AG04450 (cell line): ENCODE measurements at regions not wholly inside any gene's neighbourhood (a gene's known extent, or its start where the extent isn't known, plus 50 kb on each side); places are given as distances from the start of the nearest gene placed in this dataset.

ENCODE experiments used
- CTCF ChIA-PET: fragments of 300-600, 350-600 bp; formaldehyde crosslinking; extraction: SDS; loops from one replicate; lab custom pipeline; 2022; ENCODE audit warnings: antibody characterized with exemption, inconsistent platforms; lab: Charles Lee
- POLR2A ChIA-PET: fragments of 350-600 bp; formaldehyde crosslinking; extraction: SDS; loops from one replicate; lab custom pipeline; 2021; ENCODE audit warnings: antibody characterized with exemption, inconsistent platforms; lab: Yijun Ruan, JAX
- DNase-seq: peaks from one replicate; pipeline ENCODE4 v3.0.0-alpha.2; 2011; ENCODE audit warnings: low read depth, low spot score
- H3K27ac ChIP-seq: one replicate; pipeline ENCODE4 v1.5.1; 2012; ENCODE audit warnings: low read depth, low read length, control low read depth
- H3K27me3 ChIP-seq: one replicate; pipeline ENCODE4 v1.6.0; 2012; ENCODE audit warnings: low read length; ENCODE audit not compliant: control insufficient read depth, insufficient read depth
- H3K4me3 ChIP-seq: 2 replicates; pipeline ENCODE4 v1.5.1; 2011; ENCODE audit warnings: mild to moderate bottlenecking, low read depth, low read length, control low read depth
- H3K9me3 ChIP-seq: 2 replicates; pipeline ENCODE4 v1.5.1; 2012; ENCODE audit warnings: low read length; ENCODE audit not compliant: control insufficient read depth, insufficient read depth
- TF ChIP-seq, protein P1 (sequence below): IDR thresholded peaks from 2 replicates; pipeline ENCODE4 v1.5.1; 2011; ENCODE audit warnings: low read depth, low read length, control low read depth, inconsistent platforms

DNA sequence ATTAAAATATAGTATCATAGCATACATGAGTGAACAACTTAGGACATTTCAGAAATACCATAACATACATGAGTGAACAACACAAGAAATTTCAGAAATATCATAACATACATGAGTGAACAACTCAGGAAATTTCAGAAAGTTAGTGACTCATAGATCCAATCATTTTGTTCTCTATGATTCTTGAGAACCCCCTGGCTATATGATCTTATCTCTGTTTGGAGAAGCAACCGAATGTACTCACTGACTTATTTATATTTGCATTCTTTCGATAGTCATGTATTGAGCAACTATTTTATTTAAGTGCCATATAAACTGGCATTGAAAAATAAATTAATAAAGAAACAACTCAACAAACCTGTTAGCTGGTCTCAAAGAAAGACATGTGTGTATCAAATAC, 251.1 kb downstream of the EFNB2 start:
- H3K27ac ChIP-seq = no peak overlapping the region
- CTCF ChIA-PET = no interaction called here
- TF ChIP-seq, protein P1, sequence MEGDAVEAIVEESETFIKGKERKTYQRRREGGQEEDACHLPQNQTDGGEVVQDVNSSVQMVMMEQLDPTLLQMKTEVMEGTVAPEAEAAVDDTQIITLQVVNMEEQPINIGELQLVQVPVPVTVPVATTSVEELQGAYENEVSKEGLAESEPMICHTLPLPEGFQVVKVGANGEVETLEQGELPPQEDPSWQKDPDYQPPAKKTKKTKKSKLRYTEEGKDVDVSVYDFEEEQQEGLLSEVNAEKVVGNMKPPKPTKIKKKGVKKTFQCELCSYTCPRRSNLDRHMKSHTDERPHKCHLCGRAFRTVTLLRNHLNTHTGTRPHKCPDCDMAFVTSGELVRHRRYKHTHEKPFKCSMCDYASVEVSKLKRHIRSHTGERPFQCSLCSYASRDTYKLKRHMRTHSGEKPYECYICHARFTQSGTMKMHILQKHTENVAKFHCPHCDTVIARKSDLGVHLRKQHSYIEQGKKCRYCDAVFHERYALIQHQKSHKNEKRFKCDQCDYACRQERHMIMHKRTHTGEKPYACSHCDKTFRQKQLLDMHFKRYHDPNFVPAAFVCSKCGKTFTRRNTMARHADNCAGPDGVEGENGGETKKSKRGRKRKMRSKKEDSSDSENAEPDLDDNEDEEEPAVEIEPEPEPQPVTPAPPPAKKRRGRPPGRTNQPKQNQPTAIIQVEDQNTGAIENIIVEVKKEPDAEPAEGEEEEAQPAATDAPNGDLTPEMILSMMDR = no peak
- H3K27me3 ChIP-seq = no peaks in the 10 kb centered on the region
- DNase-seq = no peak
- no peaks in the 10 kb centered on the region for H3K9me3 ChIP-seq
- POLR2A ChIA-PET = no interaction called here
- H3K4me3 ChIP-seq = no peak overlapping the region

DNA sequence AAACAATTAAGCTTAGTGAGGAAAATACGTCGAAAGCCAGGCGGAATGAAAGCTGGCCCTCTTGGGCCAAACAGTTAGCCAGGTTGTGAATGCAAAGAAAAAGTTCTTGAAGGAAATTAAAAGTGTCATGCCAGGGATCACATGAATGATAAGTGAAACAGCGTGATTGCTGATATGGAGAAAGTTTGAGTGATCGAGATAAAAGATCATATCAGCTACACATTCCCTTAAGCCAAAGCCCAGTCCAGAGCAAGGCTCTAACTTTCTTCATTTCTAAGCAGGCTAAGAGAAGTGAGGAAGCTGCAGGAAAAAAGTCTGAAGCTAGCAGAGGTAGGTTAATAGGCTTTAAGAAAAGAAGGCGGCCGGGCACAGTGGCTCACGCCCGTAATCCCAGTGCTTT, 254.0 kb downstream of the EFNB2 start:
- ChIA-PET CTCF (no interaction called here), POLR2A (no interaction called here)
- TF ChIP-seq, protein P1 = no peak

DNA sequence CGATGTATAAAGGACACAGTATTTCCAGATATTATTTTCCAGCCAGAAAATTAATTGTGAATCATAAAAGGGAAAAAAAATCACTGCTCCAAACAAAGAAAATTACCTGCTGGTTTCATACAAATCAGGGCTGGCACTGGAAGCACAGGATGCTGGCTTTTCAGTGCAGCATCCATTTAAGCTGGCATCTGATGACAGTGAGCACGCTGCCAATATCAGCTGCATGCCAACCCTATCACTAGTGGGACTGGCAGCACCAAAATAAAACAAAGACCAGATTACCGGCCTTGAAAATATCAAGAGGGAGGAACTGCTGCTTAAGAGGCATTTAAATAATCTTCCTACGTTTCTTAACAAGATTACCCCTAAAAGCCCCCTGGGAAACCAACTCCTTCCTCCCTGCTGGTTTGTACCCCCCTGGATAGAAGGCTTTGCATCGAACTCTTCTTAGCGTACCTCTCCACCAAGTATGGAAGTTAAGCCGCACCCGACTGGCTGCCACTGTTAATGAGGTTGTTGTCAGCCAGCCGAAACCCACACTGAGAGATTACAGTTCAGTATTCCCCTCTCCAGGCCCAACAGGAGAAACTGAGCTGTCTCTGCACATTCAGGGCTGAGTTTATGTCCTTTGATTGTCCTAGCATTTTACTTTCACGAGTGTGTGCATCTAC, 257.8 kb downstream of the EFNB2 start:
- TF ChIP-seq, protein P1 = no peak
- POLR2A ChIA-PET = no interaction called here
- CTCF ChIA-PET = interaction anchor here (0.6 kb wide), 1 partner anchor 135 kb away, joined by 3 read pairs; no protein-coding TSS in a partner anchor

More for the DNA sequence above, 254.0 kb downstream of the EFNB2 start:
- no peaks in the 10 kb centered on the region for H3K27me3 ChIP-seq
- H3K27ac ChIP-seq = no peak overlapping the region
- H3K9me3 ChIP-seq = no peaks in the 10 kb centered on the region
- DNase-seq = no peak
- H3K4me3 ChIP-seq = no peak overlapping the region

DNA sequence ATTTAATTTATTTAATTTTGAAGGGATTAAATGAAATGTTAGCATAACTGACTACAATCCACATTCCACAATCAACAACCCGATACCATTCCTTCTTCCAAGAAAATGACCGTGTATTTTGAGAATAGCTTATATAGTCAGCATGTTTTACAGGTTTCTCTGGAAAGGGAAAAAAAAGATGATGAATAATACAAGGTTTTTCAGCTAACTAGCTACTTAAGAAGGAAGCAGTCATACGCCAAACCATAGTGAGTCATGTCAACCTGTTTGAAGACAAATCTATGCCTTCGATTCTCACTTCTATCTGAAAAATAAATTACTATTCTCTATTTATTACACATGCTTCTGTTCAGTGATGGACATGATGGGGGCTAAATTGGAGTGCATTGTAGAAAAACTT, 258.6 kb downstream of the EFNB2 start:
- H3K4me3 ChIP-seq = no peak overlapping the region
- no peaks in the 10 kb centered on the region for H3K27me3 ChIP-seq
- ChIA-PET CTCF (interaction anchor here (0.6 kb wide), 1 partner anchor 134 kb away, joined by 3 read pairs; no protein-coding TSS in a partner anchor), POLR2A (no interaction called here)
- no peak overlapping the region for H3K27ac ChIP-seq
- H3K9me3 ChIP-seq = no peaks in the 10 kb centered on the region
- TF ChIP-seq, protein P1 = no peak
- no peak for DNase-seq

More for the DNA sequence above, 257.8 kb downstream of the EFNB2 start:
- no peaks in the 10 kb centered on the region for H3K9me3 ChIP-seq
- no peak overlapping the region for H3K27ac ChIP-seq
- H3K27me3 ChIP-seq = no peaks in the 10 kb centered on the region
- no peak overlapping the region for H3K4me3 ChIP-seq
- DNase-seq = no peak

DNA sequence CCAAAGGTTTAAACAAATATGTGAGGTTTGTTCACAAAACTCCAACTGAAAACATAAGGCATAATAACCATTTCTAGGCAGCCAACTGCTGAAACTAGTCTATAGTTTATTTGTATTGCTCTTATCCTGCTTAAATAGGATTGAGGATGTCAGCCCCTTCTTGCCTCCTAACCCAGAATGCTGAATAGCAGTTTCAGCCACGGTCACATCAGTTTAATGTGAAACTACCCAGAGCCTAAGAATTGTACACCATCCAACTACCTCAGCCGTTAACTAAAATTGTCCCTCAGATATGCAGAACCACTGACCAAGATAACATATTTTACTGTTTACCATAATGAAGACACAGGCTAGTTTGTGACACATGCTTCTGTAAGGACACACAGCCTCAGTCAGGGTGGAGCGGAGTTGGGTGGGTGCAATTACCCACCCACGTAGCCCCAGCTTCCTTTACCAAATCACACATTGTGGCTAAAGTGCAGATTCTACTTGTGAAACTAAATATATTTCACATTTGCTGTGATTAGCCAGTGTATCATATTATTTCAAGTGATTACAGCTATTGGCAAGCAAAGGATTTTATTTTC, 259.9 kb downstream of the EFNB2 start:
- DNase-seq = no peak
- no peaks in the 10 kb centered on the region for H3K27me3 ChIP-seq
- no peaks in the 10 kb centered on the region for H3K9me3 ChIP-seq
- TF ChIP-seq, protein P1 = no peak
- no peak overlapping the region for H3K27ac ChIP-seq
- no peak overlapping the region for H3K4me3 ChIP-seq
- ChIA-PET POLR2A (no interaction called here), CTCF (no interaction called here)
